SK-N-SH treated with all-trans-retinoic acid at 6 μM for 48 hours (cell line): ENCODE measurements at regions not wholly inside any gene's neighbourhood (a gene's known extent, or its start where the extent isn't known, plus 50 kb on each side); places are given as distances from the start of the nearest gene placed in this dataset.

Source experiments
- ATAC-seq: fragments of 200-7000 bp; cut with Tn5 transposase; 3 replicates; pipeline ENCODE4 v1.9.1; 2020; ENCODE audit warnings: mild to moderate bottlenecking, moderate library complexity
- ARNTL ChIP-seq: fragments of 450-650 bp; formaldehyde crosslinking; IDR thresholded peaks from 2 replicates; pipeline ENCODE4 v1.5.0; 2020; ENCODE audit warnings: low read depth, mild to moderate bottlenecking, moderate library complexity, borderline replicate concordance
- BACH2 ChIP-seq: fragments of 250-450 bp; sonication (Bioruptor Pico); IDR thresholded peaks from 2 replicates; pipeline ENCODE4 v1.9.0; 2021; ENCODE audit warnings: mild to moderate bottlenecking, borderline replicate concordance
- CSDC2 ChIP-seq: fragments of 250-450 bp; sonication (Bioruptor Pico); IDR thresholded peaks from 2 replicates; pipeline ENCODE4 v1.5.0; 2020; ENCODE audit warnings: mild to moderate bottlenecking, moderate library complexity
- CSRNP3 ChIP-seq: fragments of 250-450 bp; sonication (Bioruptor Pico); IDR thresholded peaks from 2 replicates; pipeline ENCODE4 v1.5.1; 2021; ENCODE audit warnings: mild to moderate bottlenecking, moderate library complexity
- GLIS3 ChIP-seq: fragments of 250-450 bp; sonication (Bioruptor Pico); IDR thresholded peaks from 2 replicates; pipeline ENCODE4 v1.5.0; 2020; ENCODE audit warnings: mild to moderate bottlenecking, moderate library complexity
- ISL1 ChIP-seq: fragments of 250-450 bp; sonication (Bioruptor Pico); IDR thresholded peaks from 2 replicates; pipeline ENCODE4 v2.1.2; 2022; ENCODE audit warnings: mild to moderate bottlenecking, moderate library complexity
- RARB ChIP-seq: fragments of 250-450 bp; sonication (Bioruptor Pico); IDR thresholded peaks from 2 replicates; pipeline ENCODE4 v1.8.0; 2021; ENCODE audit warnings: mild to moderate bottlenecking, moderate library complexity
- SNAI2 ChIP-seq: fragments of 250-450 bp; sonication (Bioruptor Pico); IDR thresholded peaks from 2 replicates; pipeline ENCODE4 v1.5.0; 2020; ENCODE audit warnings: mild to moderate bottlenecking, moderate library complexity
- TCF4 ChIP-seq: fragments of 250-450 bp; sonication (Bioruptor Pico); IDR thresholded peaks from 2 replicates; pipeline ENCODE4 v1.8.0; 2021; ENCODE audit warnings: mild to moderate bottlenecking, moderate library complexity, borderline replicate concordance
- TOX ChIP-seq: fragments of 250-450 bp; sonication (Bioruptor Pico); IDR thresholded peaks from 2 replicates; pipeline ENCODE4 v1.8.0; 2021; ENCODE audit warnings: mild to moderate bottlenecking, moderate library complexity, borderline replicate concordance
- ZC3H10 ChIP-seq: fragments of 250-450 bp; sonication (Bioruptor Pico); IDR thresholded peaks from 2 replicates; pipeline ENCODE4 v1.5.1; 2021; ENCODE audit warnings: mild to moderate bottlenecking, moderate library complexity
- ZNF8 ChIP-seq: fragments of 450-650 bp; formaldehyde crosslinking; IDR thresholded peaks from 2 replicates; pipeline ENCODE4 v1.5.0; 2020; ENCODE audit warnings: mild to moderate bottlenecking, moderate library complexity
- TF ChIP-seq, protein P1 (sequence below): fragments of 250-450 bp; sonication (Bioruptor Pico); IDR thresholded peaks from 2 replicates; pipeline ENCODE4 v1.5.0; 2020; ENCODE audit warnings: mild to moderate bottlenecking, moderate library complexity
- TF ChIP-seq, protein P2 (sequence below): fragments of 250-450 bp; sonication (Bioruptor Pico); IDR thresholded peaks from 2 replicates; pipeline ENCODE4 v1.8.0; 2021; ENCODE audit warnings: low read depth, mild to moderate bottlenecking, moderate library complexity, borderline replicate concordance

DNA sequence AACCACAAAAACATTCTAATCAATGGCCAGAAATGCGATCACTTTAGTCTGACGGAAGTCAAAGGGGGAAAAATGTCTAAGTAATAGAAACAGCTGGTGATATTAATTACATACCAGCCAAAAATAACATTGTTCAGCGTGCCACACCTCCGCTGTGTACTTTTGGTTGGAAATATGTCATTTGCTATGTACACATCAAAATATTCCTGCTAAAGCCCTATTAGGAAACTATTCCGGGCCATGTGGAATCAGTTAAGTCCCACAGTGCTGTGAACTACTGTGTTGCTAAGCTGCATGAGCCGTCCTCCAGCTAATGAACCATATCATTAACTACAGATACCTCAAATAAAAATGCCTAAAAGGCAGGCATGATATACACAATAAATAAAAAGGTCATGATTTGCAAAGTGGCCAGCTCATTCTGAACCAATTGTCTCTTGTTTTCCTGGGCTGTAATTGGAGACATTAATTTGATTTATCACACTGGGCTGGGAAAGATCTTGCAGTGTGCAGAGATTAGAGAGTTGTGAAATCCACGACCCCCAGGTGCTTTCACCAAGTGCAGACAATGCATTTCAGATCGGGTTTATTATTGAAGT lies 200.5 kb upstream of the LRTM1 start:
- ATAC-seq: peak; percentile 87
- TF ChIP-seq ISL1 (CRISPR knock-in tag): peak; percentile 62
- TF ChIP-seq SNAI2: no peak
- no peak for TF ChIP-seq TOX (CRISPR knock-in tag)
- peak; percentile 48; the same call in 1 of the 2 replicates for TF ChIP-seq TCF4 (CRISPR knock-in tag)
- TF ChIP-seq, protein P1, sequence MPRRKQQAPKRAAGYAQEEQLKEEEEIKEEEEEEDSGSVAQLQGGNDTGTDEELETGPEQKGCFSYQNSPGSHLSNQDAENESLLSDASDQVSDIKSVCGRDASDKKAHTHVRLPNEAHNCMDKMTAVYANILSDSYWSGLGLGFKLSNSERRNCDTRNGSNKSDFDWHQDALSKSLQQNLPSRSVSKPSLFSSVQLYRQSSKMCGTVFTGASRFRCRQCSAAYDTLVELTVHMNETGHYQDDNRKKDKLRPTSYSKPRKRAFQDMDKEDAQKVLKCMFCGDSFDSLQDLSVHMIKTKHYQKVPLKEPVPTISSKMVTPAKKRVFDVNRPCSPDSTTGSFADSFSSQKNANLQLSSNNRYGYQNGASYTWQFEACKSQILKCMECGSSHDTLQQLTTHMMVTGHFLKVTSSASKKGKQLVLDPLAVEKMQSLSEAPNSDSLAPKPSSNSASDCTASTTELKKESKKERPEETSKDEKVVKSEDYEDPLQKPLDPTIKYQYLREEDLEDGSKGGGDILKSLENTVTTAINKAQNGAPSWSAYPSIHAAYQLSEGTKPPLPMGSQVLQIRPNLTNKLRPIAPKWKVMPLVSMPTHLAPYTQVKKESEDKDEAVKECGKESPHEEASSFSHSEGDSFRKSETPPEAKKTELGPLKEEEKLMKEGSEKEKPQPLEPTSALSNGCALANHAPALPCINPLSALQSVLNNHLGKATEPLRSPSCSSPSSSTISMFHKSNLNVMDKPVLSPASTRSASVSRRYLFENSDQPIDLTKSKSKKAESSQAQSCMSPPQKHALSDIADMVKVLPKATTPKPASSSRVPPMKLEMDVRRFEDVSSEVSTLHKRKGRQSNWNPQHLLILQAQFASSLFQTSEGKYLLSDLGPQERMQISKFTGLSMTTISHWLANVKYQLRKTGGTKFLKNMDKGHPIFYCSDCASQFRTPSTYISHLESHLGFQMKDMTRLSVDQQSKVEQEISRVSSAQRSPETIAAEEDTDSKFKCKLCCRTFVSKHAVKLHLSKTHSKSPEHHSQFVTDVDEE (CRISPR knock-in tag): 0 out of 2 replicates have a peak, but pooled peaks have one; percentile 41

- no peak for TF ChIP-seq ZNF8 (CRISPR knock-in tag)
- TF ChIP-seq, protein P1 (CRISPR knock-in tag): no peak
- TF ChIP-seq, protein P2, sequence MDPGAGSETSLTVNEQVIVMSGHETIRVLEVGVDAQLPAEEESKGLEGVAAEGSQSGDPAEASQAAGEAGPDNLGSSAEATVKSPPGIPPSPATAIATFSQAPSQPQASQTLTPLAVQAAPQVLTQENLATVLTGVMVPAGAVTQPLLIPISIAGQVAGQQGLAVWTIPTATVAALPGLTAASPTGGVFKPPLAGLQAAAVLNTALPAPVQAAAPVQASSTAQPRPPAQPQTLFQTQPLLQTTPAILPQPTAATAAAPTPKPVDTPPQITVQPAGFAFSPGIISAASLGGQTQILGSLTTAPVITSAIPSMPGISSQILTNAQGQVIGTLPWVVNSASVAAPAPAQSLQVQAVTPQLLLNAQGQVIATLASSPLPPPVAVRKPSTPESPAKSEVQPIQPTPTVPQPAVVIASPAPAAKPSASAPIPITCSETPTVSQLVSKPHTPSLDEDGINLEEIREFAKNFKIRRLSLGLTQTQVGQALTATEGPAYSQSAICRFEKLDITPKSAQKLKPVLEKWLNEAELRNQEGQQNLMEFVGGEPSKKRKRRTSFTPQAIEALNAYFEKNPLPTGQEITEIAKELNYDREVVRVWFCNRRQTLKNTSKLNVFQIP (CRISPR knock-in tag): no peak
- no peak for TF ChIP-seq ARNTL
- no peak for TF ChIP-seq RARB
- TF ChIP-seq, all 23 proteins: peak for 0
- no peak for ATAC-seq
Observed at GRCh38 chr3:55127565-55127964, 199.7 kb upstream of the LRTM1 start.

DNA sequence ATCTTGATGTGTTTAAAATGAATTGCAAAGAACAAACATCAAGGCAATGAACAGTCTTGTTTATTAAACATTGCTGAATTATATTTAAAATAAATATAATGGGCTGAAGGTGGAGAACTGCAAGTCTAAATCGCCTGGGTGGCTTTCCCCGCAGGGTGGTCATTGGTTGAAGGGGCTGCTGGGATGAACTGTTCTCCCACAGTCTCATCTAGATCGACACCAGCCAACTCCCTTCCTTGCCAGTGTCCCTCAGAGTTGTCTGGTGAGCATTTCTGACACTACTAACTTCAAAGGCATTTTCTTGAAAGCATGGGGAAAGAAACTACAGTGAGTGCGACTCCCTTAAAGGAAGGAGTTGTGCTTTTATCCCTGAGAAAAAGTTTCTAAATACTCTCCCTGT lies 196.5 kb upstream of the LRTM1 start:
- ATAC-seq: no peak
- TF ChIP-seq ZC3H10 (CRISPR knock-in tag) (no peak), CSRNP3 (CRISPR knock-in tag) (no peak), CSDC2 (CRISPR knock-in tag) (no peak), TOX (CRISPR knock-in tag) (no peak), GLIS3 (CRISPR knock-in tag) (no peak), BACH2 (CRISPR knock-in tag) (no peak)
